SK-N-SH (cell line): ENCODE measurements at regions not wholly inside any gene's neighbourhood (a gene's known extent, or its start where the extent isn't known, plus 50 kb on each side); places are given as distances from the start of the nearest gene placed in this dataset.

Experiments used
- CTCF ChIA-PET: fragments of 300-600, 350-600 bp; formaldehyde crosslinking; extraction: SDS; loops from one replicate; lab custom pipeline; 2021; lab: Yijun Ruan, JAX
- POLR2A ChIA-PET: fragments of 350-600 bp; sonication (Branson Sonifier 250); formaldehyde crosslinking; extraction: SDS; loops from one replicate; lab custom pipeline; 2020; ENCODE audit warnings: antibody characterized with exemption, inconsistent platforms; lab: Yijun Ruan, JAX
- DNase-seq: peaks from one replicate; pipeline ENCODE4 v3.0.0; 2012
- H2AFZ ChIP-seq: fragments of 200-600 bp; sonication (generic); 2 replicates; pipeline ENCODE4 v1.8.1; 2016; ENCODE audit warnings: antibody characterized with exemption, mild to moderate bottlenecking, low read depth
- H3F3A ChIP-seq: fragments of 200-600 bp; sonication (generic); replicated peaks from 2 replicates; pipeline ENCODE3; 2016; ENCODE audit warnings: antibody characterized with exemption, mild to moderate bottlenecking; ENCODE audit not compliant: insufficient read depth
- H3K27ac ChIP-seq, 2 experiments: fragments of 200-500 bp in 1 of 2; fragments of 200-600 bp in 1 of 2; sonication (Bioruptor generic) in 1 of 2; sonication (generic), shearing (Covaris generic) in 1 of 2; 2 replicates each; pipeline versions ENCODE4 v1.5.1 to v1.6.1; 2014 to 2016; ENCODE audit warnings: low read depth in 2 of 2, inconsistent platforms in 1 of 2, low read length in 1 of 2, mild to moderate bottlenecking in 1 of 2, mixed read lengths in 1 of 2
- H3K27me3 ChIP-seq: fragments of 200-600 bp; sonication (generic), shearing (Covaris generic); 2 replicates; pipeline ENCODE4 v1.6.1; 2016; ENCODE audit warnings: mixed run types; ENCODE audit not compliant: insufficient read depth
- H3K36me3 ChIP-seq, 2 experiments: fragments of 200-500 bp in 1 of 2; fragments of 200-600 bp in 1 of 2; sonication (Bioruptor generic) in 1 of 2; sonication (generic) in 1 of 2; replicated peaks in 1 of 2; 2 replicates each; pipeline versions ENCODE3 to v1.5.1; 2014 to 2016; ENCODE audit warnings: low read length in 1 of 2, mild to moderate bottlenecking in 1 of 2; ENCODE audit not compliant: insufficient read depth in 2 of 2, control insufficient read depth in 1 of 2
- H3K4me1 ChIP-seq, 2 experiments: fragments of 200-500 bp in 1 of 2; fragments of 200-600 bp in 1 of 2; sonication (Bioruptor generic) in 1 of 2; sonication (generic), shearing (Covaris generic) in 1 of 2; 2 replicates each; pipeline versions ENCODE4 v1.5.1 to v1.6.1; 2014 to 2016; ENCODE audit warnings: low read depth in 1 of 2, low read length in 1 of 2, mixed run types in 1 of 2; ENCODE audit not compliant: insufficient read depth in 2 of 2, control insufficient read depth in 1 of 2
- H3K4me2 ChIP-seq: fragments of 200-600 bp; sonication (generic), shearing (Covaris generic); 2 replicates; pipeline ENCODE4 v1.6.1; 2017; ENCODE audit warnings: mixed run types
- H3K4me3 ChIP-seq, 2 experiments: fragments of 200-500 bp in 1 of 2; fragments of 200-600 bp in 1 of 2; sonication (Bioruptor generic) in 1 of 2; sonication (generic), shearing (Covaris generic) in 1 of 2; 2 replicates each; pipeline versions ENCODE4 v1.5.1 to v1.8.1; 2014 to 2016; ENCODE audit warnings: low read depth in 2 of 2, inconsistent platforms in 1 of 2, low read length in 1 of 2, mild to moderate bottlenecking in 1 of 2, mixed read lengths in 1 of 2, moderate library complexity in 1 of 2
- H3K79me2 ChIP-seq: fragments of 200-600 bp; sonication (generic); 2 replicates; pipeline ENCODE4 v1.8.1; 2017; ENCODE audit warnings: mild to moderate bottlenecking; ENCODE audit not compliant: insufficient read depth
- H3K9ac ChIP-seq: fragments of 200-600 bp; sonication (generic); 2 replicates; pipeline ENCODE4 v1.6.1; 2017; ENCODE audit warnings: mixed run types
- H3K9me2 ChIP-seq: fragments of 200-600 bp; sonication (generic); 2 replicates; pipeline ENCODE4 v1.6.1; 2017; ENCODE audit warnings: mixed run types
- H3K9me3 ChIP-seq: fragments of 200-600 bp; sonication (generic); 2 replicates; pipeline ENCODE4 v1.6.1; 2017; ENCODE audit warnings: mixed run types, mild to moderate bottlenecking, moderate library complexity
- H4K20me1 ChIP-seq: fragments of 200-600 bp; sonication (generic); 2 replicates; pipeline ENCODE4 v1.6.1; 2017; ENCODE audit warnings: mild to moderate bottlenecking, mixed run types; ENCODE audit not compliant: insufficient read depth
- EP300 ChIP-seq, 2 experiments: IDR thresholded peaks; 2 replicates each; pipeline versions ENCODE4 v1.4.0 to v1.6.1; 2012; ENCODE audit warnings: borderline replicate concordance in 1 of 2, low read depth in 1 of 2, low read length in 1 of 2
- FOXM1 ChIP-seq: IDR thresholded peaks from 2 replicates; pipeline ENCODE4 v1.4.0; 2012; ENCODE audit warnings: low read depth, mild to moderate bottlenecking
- GABPA ChIP-seq: IDR thresholded peaks from 2 replicates; pipeline ENCODE4 v1.4.0; 2012; ENCODE audit warnings: low read depth, mild to moderate bottlenecking
- GATA2 ChIP-seq: sonication (generic); formaldehyde crosslinking; IDR thresholded peaks from 2 replicates; pipeline ENCODE4 v1.5.0; 2020; ENCODE audit warnings: mild to moderate bottlenecking, missing genetic modification reagents
- JUND ChIP-seq: IDR thresholded peaks from 2 replicates; pipeline ENCODE4 v1.4.0; 2012
- MEF2A ChIP-seq: IDR thresholded peaks from 2 replicates; pipeline ENCODE4 v1.4.0; 2012; ENCODE audit warnings: low read depth, borderline replicate concordance
- NFIC ChIP-seq: IDR thresholded peaks from 2 replicates; pipeline ENCODE4 v1.4.0; 2012; ENCODE audit warnings: borderline replicate concordance
- NRF1 ChIP-seq: IDR thresholded peaks from 2 replicates; pipeline ENCODE4 v1.6.1; 2012; ENCODE audit warnings: low read depth, mild to moderate bottlenecking, low read length
- POLR2AphosphoS5 ChIP-seq: IDR thresholded peaks from 2 replicates; pipeline ENCODE4 v1.6.1; 2012; ENCODE audit warnings: low read depth, low read length
- RAD21 ChIP-seq: IDR thresholded peaks from 2 replicates; pipeline ENCODE4 v1.6.1; 2012; ENCODE audit warnings: mild to moderate bottlenecking, low read length
- RFX5 ChIP-seq: IDR thresholded peaks from 2 replicates; pipeline ENCODE4 v1.6.1; 2012; ENCODE audit warnings: mild to moderate bottlenecking, improper control_type of control experiment, low read length
- RXRA ChIP-seq: IDR thresholded peaks from 2 replicates; pipeline ENCODE4 v1.4.0; 2012; ENCODE audit warnings: low read depth, mild to moderate bottlenecking, borderline replicate concordance
- SMC3 ChIP-seq: IDR thresholded peaks from 2 replicates; pipeline ENCODE4 v1.6.1; 2012; ENCODE audit warnings: low read depth, low read length, improper control_type of control experiment
- TAF1 ChIP-seq: IDR thresholded peaks from 2 replicates; pipeline ENCODE4 v1.6.1; 2012; ENCODE audit warnings: low read depth, mild to moderate bottlenecking, low read length, moderate library complexity, borderline replicate concordance
- WGBS: methylation state at CpG from one replicate; pipeline ENCODE4 v1.1.6; 2017; ENCODE audit warnings: low lambda C conversion rate; 5-methylcytosine and 5-hydroxymethylcytosine counted together
- TF ChIP-seq, protein P1 (sequence below): fragments of 150-350 bp; IDR thresholded peaks from 2 replicates; pipeline ENCODE4 v1.6.1; 2016; ENCODE audit warnings: mild to moderate bottlenecking, low read depth, low read length
- TF ChIP-seq, protein P2 (sequence below): IDR thresholded peaks from 2 replicates; pipeline ENCODE4; 2012
- TF ChIP-seq, protein P3 (sequence below): IDR thresholded peaks from 2 replicates; pipeline ENCODE4 v1.6.1; 2012; ENCODE audit warnings: mild to moderate bottlenecking, low read depth, low read length, moderate library complexity
- TF ChIP-seq, protein P4 (sequence below): fragments of 150-350 bp; IDR thresholded peaks from 2 replicates; pipeline ENCODE4 v1.6.1; 2017; ENCODE audit warnings: antibody characterized with exemption, low read length, low read depth, borderline replicate concordance
- TF ChIP-seq, protein P5 (sequence below): IDR thresholded peaks from 2 replicates; pipeline ENCODE4 v1.4.0; 2012; ENCODE audit warnings: low read depth, borderline replicate concordance
- TF ChIP-seq, protein P6 (sequence below): IDR thresholded peaks from 2 replicates; pipeline ENCODE4 v1.4.0; 2012; ENCODE audit warnings: low read depth

DNA sequence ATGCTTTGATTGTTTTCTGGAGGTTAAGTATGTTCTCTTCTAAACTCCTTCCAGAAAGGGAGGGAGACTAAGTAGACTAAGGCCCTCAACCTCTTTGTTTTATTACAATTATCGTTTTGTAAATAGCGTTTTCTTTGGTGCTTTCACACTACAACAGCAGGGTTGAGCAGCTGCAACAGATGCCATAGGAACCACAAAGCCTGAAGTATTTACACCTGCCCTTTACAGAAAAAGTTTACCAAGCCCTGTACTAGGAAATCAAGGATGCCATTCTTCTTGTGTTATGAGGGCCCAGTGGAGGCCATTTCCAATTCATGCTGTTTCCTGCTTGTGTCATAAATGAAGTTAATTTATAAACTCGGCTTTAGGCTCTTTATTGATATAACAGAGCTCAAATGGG lies 914.8 kb downstream of the DCDC2C start:
- no peak overlapping the region for H3K4me2 ChIP-seq
- WGBS = 12% methylated on average over 3 of the region's 3 CpGs
- DNase-seq = no peak
- H3K79me2 ChIP-seq = no peaks in the 10 kb centered on the region
- H3K4me1 ChIP-seq = no peaks in the 10 kb centered on the region
- H3K9ac ChIP-seq = no peak overlapping the region
- no peaks in the 10 kb centered on the region for H3K36me3 ChIP-seq
- ChIA-PET POLR2A (no interaction called here), CTCF (no interaction called here)
- H3K9me2 ChIP-seq = no peaks in the 10 kb centered on the region
- no peak overlapping the region for H3K27ac ChIP-seq
- peaks cover 4% of the 10 kb centered on the region for H3K9me3 ChIP-seq
- no peak overlapping the region for H2AFZ ChIP-seq
- no peak overlapping the region for H3K4me3 ChIP-seq
- no peaks in the 10 kb centered on the region for H3K27me3 ChIP-seq
- no peaks in the 10 kb centered on the region for H4K20me1 ChIP-seq
- H3F3A ChIP-seq = no peaks in the 10 kb centered on the region
- no peak for TF ChIP-seq POLR2AphosphoS5
- TF ChIP-seq SMC3 = no peak
- no peak for TF ChIP-seq RFX5
- no peak for TF ChIP-seq RXRA
- TF ChIP-seq NRF1 = no peak
- TF ChIP-seq, protein P1, sequence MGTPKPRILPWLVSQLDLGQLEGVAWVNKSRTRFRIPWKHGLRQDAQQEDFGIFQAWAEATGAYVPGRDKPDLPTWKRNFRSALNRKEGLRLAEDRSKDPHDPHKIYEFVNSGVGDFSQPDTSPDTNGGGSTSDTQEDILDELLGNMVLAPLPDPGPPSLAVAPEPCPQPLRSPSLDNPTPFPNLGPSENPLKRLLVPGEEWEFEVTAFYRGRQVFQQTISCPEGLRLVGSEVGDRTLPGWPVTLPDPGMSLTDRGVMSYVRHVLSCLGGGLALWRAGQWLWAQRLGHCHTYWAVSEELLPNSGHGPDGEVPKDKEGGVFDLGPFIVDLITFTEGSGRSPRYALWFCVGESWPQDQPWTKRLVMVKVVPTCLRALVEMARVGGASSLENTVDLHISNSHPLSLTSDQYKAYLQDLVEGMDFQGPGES = no peak
- TF ChIP-seq, protein P2, sequence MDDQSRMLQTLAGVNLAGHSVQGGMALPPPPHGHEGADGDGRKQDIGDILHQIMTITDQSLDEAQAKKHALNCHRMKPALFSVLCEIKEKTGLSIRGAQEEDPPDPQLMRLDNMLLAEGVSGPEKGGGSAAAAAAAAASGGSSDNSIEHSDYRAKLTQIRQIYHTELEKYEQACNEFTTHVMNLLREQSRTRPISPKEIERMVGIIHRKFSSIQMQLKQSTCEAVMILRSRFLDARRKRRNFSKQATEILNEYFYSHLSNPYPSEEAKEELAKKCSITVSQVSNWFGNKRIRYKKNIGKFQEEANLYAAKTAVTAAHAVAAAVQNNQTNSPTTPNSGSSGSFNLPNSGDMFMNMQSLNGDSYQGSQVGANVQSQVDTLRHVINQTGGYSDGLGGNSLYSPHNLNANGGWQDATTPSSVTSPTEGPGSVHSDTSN = no peak
- no peak for TF ChIP-seq MEF2A
- TF ChIP-seq GATA2 (CRISPR knock-in tag) = no peak
- TF ChIP-seq, protein P3, sequence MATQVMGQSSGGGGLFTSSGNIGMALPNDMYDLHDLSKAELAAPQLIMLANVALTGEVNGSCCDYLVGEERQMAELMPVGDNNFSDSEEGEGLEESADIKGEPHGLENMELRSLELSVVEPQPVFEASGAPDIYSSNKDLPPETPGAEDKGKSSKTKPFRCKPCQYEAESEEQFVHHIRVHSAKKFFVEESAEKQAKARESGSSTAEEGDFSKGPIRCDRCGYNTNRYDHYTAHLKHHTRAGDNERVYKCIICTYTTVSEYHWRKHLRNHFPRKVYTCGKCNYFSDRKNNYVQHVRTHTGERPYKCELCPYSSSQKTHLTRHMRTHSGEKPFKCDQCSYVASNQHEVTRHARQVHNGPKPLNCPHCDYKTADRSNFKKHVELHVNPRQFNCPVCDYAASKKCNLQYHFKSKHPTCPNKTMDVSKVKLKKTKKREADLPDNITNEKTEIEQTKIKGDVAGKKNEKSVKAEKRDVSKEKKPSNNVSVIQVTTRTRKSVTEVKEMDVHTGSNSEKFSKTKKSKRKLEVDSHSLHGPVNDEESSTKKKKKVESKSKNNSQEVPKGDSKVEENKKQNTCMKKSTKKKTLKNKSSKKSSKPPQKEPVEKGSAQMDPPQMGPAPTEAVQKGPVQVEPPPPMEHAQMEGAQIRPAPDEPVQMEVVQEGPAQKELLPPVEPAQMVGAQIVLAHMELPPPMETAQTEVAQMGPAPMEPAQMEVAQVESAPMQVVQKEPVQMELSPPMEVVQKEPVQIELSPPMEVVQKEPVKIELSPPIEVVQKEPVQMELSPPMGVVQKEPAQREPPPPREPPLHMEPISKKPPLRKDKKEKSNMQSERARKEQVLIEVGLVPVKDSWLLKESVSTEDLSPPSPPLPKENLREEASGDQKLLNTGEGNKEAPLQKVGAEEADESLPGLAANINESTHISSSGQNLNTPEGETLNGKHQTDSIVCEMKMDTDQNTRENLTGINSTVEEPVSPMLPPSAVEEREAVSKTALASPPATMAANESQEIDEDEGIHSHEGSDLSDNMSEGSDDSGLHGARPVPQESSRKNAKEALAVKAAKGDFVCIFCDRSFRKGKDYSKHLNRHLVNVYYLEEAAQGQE = no peak
- TF ChIP-seq JUND = no peak
- TF ChIP-seq, protein P4, sequence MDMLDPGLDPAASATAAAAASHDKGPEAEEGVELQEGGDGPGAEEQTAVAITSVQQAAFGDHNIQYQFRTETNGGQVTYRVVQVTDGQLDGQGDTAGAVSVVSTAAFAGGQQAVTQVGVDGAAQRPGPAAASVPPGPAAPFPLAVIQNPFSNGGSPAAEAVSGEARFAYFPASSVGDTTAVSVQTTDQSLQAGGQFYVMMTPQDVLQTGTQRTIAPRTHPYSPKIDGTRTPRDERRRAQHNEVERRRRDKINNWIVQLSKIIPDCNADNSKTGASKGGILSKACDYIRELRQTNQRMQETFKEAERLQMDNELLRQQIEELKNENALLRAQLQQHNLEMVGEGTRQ = no peak
- no peak for TF ChIP-seq GABPA
- no peak for TF ChIP-seq EP300 (IDR thresholded peaks at IDR 0.05; ENCODE audit: borderline replicate concordance in 1 of 2, low read depth in 1 of 2, low read length in 1 of 2)
- TF ChIP-seq RAD21 = no peak
- TF ChIP-seq, protein P5, sequence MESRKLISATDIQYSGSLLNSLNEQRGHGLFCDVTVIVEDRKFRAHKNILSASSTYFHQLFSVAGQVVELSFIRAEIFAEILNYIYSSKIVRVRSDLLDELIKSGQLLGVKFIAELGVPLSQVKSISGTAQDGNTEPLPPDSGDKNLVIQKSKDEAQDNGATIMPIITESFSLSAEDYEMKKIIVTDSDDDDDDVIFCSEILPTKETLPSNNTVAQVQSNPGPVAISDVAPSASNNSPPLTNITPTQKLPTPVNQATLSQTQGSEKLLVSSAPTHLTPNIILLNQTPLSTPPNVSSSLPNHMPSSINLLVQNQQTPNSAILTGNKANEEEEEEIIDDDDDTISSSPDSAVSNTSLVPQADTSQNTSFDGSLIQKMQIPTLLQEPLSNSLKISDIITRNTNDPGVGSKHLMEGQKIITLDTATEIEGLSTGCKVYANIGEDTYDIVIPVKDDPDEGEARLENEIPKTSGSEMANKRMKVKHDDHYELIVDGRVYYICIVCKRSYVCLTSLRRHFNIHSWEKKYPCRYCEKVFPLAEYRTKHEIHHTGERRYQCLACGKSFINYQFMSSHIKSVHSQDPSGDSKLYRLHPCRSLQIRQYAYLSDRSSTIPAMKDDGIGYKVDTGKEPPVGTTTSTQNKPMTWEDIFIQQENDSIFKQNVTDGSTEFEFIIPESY = no peak
- TF ChIP-seq TAF1 = no peak
- no peak for TF ChIP-seq FOXM1
- TF ChIP-seq, protein P6, sequence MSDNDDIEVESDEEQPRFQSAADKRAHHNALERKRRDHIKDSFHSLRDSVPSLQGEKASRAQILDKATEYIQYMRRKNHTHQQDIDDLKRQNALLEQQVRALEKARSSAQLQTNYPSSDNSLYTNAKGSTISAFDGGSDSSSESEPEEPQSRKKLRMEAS = no peak
- no peak for TF ChIP-seq NFIC
